NCI-H526 treated with DMSO at 0.1 percent for 48 hours (cell line): ENCODE measurements at regions not wholly inside any gene's neighbourhood (a gene's known extent, or its start where the extent isn't known, plus 50 kb on each side); places are given as distances from the start of the nearest gene placed in this dataset.

Experiments
- DNase-seq: peaks from one replicate; lab custom pipeline; 2025; lab: John Stamatoyannopoulos, UW

- DNase-seq = no peak
Measured at GRCh38 chr17:12438813-12439586, 226.7 kb upstream of the MYOCD start.

GRCh38 chr17:12445331-12445730 is 220.4 kb upstream of the MYOCD start:
- no peak for DNase-seq

GRCh38 chr17:12457493-12457892 is 208.2 kb upstream of the MYOCD start:
- no peak for DNase-seq

- no peak for DNase-seq
Measured at GRCh38 chr17:12459736-12460135, 206.0 kb upstream of the MYOCD start.

GRCh38 chr17:12463102-12463501 is 202.6 kb upstream of the MYOCD start:
- no peak for DNase-seq

- DNase-seq = no peak
Measured at GRCh38 chr17:12472252-12473173, 193.2 kb upstream of the MYOCD start.

- DNase-seq = no peak
Measured at GRCh38 chr17:12478311-12478710, 187.4 kb upstream of the MYOCD start.

GRCh38 chr17:12485361-12485906 is 180.3 kb upstream of the MYOCD start:
- DNase-seq = no peak

GRCh38 chr17:12489325-12489724 is 176.4 kb upstream of the MYOCD start:
- no peak for DNase-seq

GRCh38 chr17:12492450-12492849 is 173.2 kb upstream of the MYOCD start:
- no peak for DNase-seq

GRCh38 chr17:12505866-12506265 is 159.8 kb upstream of the MYOCD start:
- DNase-seq = no peak

GRCh38 chr17:12507026-12507595 is 158.6 kb upstream of the MYOCD start:
- no peak for DNase-seq

- DNase-seq = no peak
Measured at GRCh38 chr17:12509801-12510200, 155.9 kb upstream of the MYOCD start.

- DNase-seq = no peak
Measured at GRCh38 chr17:12510535-12510934, 155.2 kb upstream of the MYOCD start.

GRCh38 chr17:12512694-12513355 is 152.9 kb upstream of the MYOCD start:
- DNase-seq = no peak

- DNase-seq = no peak
Measured at GRCh38 chr17:12514596-12514995, 151.1 kb upstream of the MYOCD start.

GRCh38 chr17:12519956-12520594 is 145.6 kb upstream of the MYOCD start:
- DNase-seq = no peak

- no peak for DNase-seq
Measured at GRCh38 chr17:12521416-12521815, 144.3 kb upstream of the MYOCD start.

- DNase-seq = no peak
Measured at GRCh38 chr17:12522336-12522735, 143.4 kb upstream of the MYOCD start.

- DNase-seq = no peak
Measured at GRCh38 chr17:12522743-12523183, 142.9 kb upstream of the MYOCD start.

GRCh38 chr17:12523244-12523643 is 142.4 kb upstream of the MYOCD start:
- DNase-seq = no peak
